Iris pigment epithelial cell (primary cell): ENCODE measurements at regions not wholly inside any gene's neighbourhood (a gene's known extent, or its start where the extent isn't known, plus 50 kb on each side); places are given as distances from the start of the nearest gene placed in this dataset.
"Not testable (repeated sequence)": the region's sequence is repeated elsewhere in the genome, so short reads cannot be mapped to it uniquely, and the experiment has no call there.

ENCODE experiments used
- DNase-seq: peaks from one replicate; pipeline ENCODE4 v3.0.0-alpha.2; 2011; ENCODE audit warnings: low read depth

GRCh38 chr5:125045646-125046045 is 299.2 kb upstream of the ZNF608 start:
- no peak for DNase-seq

DNA sequence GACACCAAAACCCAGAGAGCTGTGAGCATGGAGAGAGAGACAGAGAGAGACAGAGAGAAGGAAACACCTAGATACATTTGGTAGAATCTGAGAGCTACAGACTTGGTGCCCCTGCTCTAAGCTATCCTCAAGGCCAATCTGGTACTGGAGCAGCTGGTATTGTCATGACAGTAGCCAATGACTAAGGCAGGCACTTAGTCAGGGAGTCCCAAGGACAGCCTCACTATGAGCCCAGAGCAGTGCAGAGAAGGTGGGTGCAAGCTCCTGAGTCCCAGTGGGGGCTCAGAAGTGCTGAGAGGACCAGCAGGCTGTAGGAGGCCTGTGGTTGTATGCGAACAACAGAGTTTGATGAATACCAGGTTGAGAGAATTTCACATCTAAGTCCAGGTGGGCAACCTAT is 300.4 kb upstream of the ZNF608 start:
- DNase-seq = no peak

- no peak for DNase-seq
Measured at GRCh38 chr5:125047871-125048270, 301.4 kb upstream of the ZNF608 start.

DNA sequence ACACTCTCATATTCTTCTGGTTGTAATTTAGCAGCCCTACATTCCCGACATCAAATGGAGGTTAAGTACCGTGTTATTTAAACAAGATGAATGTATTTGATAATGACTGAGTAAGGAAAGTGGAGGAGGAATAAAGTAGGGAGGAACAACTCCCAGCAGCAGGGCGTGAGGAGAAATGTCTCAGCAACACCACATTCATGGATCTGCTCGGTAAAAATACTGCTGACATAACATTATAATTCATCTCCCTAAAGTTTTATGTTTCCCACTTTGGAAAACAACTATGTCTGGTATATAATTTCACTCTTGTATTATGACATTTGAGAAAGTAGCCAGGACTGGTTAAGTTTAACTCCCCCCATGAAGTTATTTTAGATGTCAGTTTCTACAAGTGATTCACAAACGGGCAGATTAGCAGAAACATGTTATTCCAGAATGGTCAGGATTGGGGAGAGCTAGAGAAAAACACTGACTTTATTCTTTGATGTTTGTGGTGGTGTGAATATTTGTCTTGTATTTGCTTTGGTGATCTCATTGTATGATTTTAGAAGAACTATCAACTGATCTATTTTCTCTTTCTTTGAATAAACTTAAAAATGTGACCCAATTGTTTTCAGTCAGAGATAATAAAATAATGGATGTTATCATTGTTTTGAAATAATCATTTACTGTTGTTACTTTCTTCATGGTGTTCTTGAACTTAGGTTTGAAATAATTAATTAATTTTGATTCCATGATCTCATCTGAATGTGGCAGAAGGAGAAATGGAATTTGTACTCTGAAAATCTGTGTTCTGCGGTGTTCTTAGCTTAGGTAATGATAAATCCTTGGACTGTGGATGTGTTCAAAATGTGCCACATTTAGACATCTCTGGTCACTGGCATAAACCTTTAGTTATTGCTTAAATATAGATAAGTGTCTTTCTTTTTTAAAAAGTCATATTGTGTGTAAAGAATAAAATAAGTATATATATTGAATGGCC is 303.6 kb upstream of the ZNF608 start:
- DNase-seq = no peak

GRCh38 chr5:125050926-125051325 is 304.5 kb upstream of the ZNF608 start:
- no peak for DNase-seq

- no peak for DNase-seq
Measured at GRCh38 chr5:125052584-125052983, 306.1 kb upstream of the ZNF608 start.

- no peak for DNase-seq
Measured at GRCh38 chr5:125053179-125053578, 306.7 kb upstream of the ZNF608 start.

DNA sequence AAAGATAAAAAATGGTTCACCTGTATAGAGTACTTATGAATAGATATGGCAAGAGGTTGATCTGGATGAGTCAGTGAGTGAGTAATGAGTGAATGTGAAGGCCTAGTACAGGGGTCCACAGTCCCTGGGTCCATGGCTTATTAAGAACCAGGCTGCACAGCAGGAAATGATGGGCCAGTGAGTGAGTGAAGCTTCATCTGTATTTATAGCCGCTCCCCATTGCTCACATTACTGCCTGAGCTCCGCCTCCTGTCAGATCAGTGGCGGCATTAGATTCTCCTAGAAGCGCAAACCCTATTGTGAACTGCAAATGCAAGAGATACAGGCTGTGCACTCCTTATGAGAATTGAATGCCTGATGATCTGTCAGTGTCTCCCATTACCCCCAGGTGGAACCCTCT is 307.7 kb upstream of the ZNF608 start:
- no peak for DNase-seq

DNA sequence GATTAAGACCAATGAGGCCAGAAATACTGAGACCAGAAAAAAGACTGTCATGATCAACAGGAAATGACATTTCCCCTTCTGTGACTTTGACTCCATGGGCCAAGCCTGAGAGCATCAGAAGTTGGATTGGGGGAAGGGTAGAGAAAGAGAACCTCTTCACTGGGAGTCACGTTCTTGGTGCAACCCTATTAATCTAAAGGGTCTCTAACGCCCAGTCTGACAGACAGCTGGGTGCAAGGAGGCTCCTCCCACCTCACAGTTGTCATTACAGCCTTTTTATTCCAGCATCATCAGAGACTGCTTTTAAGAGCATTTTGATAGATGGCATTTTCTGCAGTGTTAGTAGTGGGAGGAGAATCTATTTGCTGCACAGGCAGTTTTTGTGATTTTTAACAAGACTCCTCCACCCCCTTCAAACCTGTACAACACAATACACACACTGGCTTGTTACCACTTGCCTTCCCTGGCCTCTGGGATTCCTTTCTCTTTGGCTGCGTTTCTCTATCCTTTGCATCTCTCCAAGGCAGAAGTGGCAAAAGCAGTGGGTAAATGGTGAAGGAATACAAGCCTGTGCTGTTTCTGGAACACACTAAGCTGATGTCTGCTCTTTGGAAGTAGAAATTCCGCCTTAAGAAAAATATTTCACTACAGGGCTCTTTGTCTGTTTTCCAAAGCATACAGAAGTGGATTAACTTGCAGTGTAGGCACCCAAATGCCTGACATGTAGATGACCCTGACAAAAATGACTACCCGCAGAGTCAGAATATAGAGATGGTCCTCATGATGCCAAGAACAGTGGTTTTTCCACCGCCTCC is 310.4 kb upstream of the ZNF608 start:
- DNase-seq = no peak

GRCh38 chr5:125057912-125058826 is 311.7 kb upstream of the ZNF608 start:
- DNase-seq = peak; percentile 54

DNA sequence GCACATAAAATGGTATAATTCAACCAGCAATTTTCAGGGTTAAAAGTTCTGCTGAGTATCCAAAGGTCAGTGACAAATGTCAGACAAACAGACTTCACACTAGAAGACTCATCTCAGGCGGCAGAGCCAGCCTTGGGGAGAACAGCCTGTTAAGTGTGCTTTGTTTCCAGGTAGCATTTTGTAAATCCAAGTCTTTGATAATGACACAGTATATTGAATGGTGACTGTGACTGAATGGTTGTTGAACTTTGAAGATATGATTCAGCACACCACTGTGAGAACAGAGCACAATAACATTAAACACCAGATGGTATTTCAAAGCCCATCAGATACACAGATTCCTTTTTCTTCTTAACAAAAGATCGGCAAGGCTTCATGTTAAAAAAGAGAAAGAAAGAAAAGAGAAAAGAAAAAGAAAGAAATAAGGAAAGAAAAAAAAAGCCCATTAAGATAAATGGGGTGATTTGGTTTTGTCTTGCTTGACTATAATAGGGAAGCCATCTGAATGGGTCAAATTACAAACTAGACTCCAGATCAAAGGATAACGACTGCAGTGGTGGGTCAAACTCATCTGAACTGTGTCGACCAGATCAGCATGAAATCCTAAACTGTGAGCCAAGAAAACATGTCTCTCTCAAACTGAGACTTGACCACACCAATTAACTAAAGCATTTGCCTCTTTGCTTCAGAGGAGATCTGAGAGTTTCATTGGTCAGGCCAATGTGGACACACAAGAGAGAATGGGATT is 313.0 kb upstream of the ZNF608 start:
- DNase-seq = peak; percentile 31

GRCh38 chr5:125061726-125062125 is 315.3 kb upstream of the ZNF608 start:
- no peak for DNase-seq

GRCh38 chr5:125064621-125065438 is 318.4 kb upstream of the ZNF608 start:
- DNase-seq = no peak

GRCh38 chr5:125065741-125066140 is 319.3 kb upstream of the ZNF608 start:
- DNase-seq = no peak

GRCh38 chr5:125070961-125071360 is 324.5 kb upstream of the ZNF608 start:
- DNase-seq = no peak

DNA sequence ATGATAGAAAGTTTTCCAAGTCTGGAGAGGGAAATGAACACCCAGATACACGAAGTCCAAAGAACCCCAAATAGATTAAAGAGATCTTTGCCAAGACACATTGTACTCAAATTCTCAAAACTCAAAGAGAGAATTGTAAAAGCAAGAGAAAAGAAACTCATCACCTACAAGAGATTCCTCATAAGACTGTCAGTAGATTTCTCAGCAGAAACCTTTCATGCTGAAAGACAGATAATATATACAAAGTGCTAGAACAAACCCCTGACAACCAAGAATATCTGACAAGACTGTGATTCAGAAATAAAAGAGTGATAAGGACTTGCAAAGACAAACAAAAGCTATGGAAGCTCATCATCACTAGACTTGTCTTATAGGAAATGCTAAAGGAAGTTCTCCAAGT is 326.7 kb upstream of the ZNF608 start:
- no peak for DNase-seq

DNA sequence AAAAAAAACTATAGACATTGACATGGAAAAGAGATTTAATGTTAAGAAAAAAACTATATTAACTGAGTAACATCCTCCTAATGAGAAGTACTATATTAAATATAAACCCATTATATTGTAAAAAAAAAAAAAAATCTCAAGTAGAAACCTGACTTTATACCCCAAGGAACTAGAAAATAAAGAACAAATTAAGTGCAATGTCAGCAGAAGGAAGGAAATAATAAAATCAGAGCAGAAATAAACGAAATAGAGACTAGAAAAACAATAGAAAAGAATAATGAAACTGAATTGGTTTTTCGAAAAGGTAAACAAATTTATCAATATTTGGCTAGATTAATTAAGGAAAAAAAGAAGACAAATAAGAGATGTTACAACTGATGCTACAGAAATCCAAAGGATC is 329.1 kb upstream of the ZNF608 start:
- no peak for DNase-seq

GRCh38 chr5:125079028-125079427 is 332.6 kb upstream of the ZNF608 start:
- not testable (repeated sequence) for DNase-seq

DNA sequence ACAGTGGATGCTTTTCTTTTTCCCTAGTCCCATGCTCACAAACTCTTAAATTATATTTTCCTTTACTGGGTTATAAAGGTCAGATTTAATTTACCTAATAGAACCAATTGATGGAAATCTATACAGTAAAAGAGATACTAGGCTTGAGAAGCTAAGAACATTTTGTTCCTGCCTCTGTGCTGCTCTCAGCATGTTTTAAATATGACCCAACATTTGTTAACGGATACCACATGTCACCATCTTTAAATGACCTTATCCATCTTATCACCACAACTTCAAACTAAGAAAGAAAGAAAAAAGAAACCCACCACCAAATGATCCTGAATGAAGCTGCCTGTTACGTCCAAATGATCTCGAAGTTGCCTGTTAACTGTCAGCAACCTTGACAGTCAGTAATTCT is 334.7 kb upstream of the ZNF608 start:
- DNase-seq = no peak

- DNase-seq = peak; percentile 68
Measured at GRCh38 chr5:125083981-125084380, 337.5 kb upstream of the ZNF608 start.
